ENCODE measurements at regions not wholly inside any gene's neighbourhood (a gene's known extent, or its start where the extent isn't known, plus 50 kb on each side); places are given as distances from the start of the nearest gene placed in this dataset.

DNA sequence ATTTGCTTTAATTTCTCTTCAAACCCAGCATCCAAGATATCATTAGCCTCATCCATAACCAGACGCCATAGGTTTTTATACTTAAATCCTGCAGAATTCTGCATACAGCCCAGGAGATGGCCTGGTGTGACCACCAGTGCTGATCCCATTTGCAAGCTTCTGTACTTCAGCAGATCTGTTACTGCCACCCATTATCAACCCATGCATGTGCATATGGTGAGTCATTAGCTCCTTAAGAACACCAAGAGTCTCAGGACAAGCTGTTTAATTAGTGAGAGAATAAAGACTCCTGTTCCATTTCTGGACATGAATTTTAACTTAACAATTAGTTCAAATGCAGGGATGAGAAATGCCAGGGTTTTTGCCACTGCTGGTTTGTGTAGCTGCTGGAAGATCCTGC lies 110.7 kb upstream of the TANK start:
- H3K4me3 ChIP-seq = no peak overlapping the region
- DNase-seq (ENCODE audit: low spot score) = no peak
- peaks cover 10% of the 10 kb centered on the region; the same call in 1 of the 2 replicates for H3K9me2 ChIP-seq (ENCODE audit: insufficient read depth)
- no peak overlapping the region for H3K27ac ChIP-seq (ENCODE audit: low read depth)
- no peaks in the 10 kb centered on the region for H3K27me3 ChIP-seq (ENCODE audit: insufficient read depth)
- Mint-ChIP-seq H3K4me1 (peaks cover 28% of the 10 kb centered on the region), H3K27me3 (ENCODE audit: insufficient read depth, low read depth, poor library complexity) (no peaks in the 10 kb centered on the region), H3K9me3 (no peaks in the 10 kb centered on the region), H3K36me3 (ENCODE audit: low read depth) (no peaks in the 10 kb centered on the region), H3K4me3 (no peak overlapping the region), H3K27ac (no peak overlapping the region)
- peak overlapping the region; percentile 55 for H3K4me2 ChIP-seq
- no peaks in the 10 kb centered on the region for H3K79me2 ChIP-seq (replicated peaks; ENCODE audit: insufficient read depth)
- H4K20me1 ChIP-seq (replicated peaks; ENCODE audit: insufficient read depth) = no peaks in the 10 kb centered on the region
- H3K36me3 ChIP-seq (ENCODE audit: insufficient read depth) = no peaks in the 10 kb centered on the region
- H3K4me1 ChIP-seq (ENCODE audit: insufficient read depth) = peaks cover 34% of the 10 kb centered on the region
- no peak for TF ChIP-seq ZNF331 (CRISPR knock-in tag; IDR thresholded peaks at IDR 0.05; ENCODE audit: low read depth)
- TF ChIP-seq, protein P1, sequence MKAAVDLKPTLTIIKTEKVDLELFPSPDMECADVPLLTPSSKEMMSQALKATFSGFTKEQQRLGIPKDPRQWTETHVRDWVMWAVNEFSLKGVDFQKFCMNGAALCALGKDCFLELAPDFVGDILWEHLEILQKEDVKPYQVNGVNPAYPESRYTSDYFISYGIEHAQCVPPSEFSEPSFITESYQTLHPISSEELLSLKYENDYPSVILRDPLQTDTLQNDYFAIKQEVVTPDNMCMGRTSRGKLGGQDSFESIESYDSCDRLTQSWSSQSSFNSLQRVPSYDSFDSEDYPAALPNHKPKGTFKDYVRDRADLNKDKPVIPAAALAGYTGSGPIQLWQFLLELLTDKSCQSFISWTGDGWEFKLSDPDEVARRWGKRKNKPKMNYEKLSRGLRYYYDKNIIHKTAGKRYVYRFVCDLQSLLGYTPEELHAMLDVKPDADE (IDR thresholded peaks at IDR 0.05) = no peak
- TF ChIP-seq STAT1 (IDR thresholded peaks at IDR 0.05; ENCODE audit: unreplicated experiment) = no peak
- no peak for TF ChIP-seq JUNB (IDR thresholded peaks at IDR 0.05; ENCODE audit: unreplicated experiment)
- TF ChIP-seq, protein P2, sequence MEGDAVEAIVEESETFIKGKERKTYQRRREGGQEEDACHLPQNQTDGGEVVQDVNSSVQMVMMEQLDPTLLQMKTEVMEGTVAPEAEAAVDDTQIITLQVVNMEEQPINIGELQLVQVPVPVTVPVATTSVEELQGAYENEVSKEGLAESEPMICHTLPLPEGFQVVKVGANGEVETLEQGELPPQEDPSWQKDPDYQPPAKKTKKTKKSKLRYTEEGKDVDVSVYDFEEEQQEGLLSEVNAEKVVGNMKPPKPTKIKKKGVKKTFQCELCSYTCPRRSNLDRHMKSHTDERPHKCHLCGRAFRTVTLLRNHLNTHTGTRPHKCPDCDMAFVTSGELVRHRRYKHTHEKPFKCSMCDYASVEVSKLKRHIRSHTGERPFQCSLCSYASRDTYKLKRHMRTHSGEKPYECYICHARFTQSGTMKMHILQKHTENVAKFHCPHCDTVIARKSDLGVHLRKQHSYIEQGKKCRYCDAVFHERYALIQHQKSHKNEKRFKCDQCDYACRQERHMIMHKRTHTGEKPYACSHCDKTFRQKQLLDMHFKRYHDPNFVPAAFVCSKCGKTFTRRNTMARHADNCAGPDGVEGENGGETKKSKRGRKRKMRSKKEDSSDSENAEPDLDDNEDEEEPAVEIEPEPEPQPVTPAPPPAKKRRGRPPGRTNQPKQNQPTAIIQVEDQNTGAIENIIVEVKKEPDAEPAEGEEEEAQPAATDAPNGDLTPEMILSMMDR (conservative IDR thresholded peaks at IDR 0.05; ENCODE audit: low read depth in 2 of 2) = no peak
- TF ChIP-seq EZH2 (IDR thresholded peaks at IDR 0.05; ENCODE audit: low read depth, unreplicated experiment) = no peak
- TF ChIP-seq, protein P3, sequence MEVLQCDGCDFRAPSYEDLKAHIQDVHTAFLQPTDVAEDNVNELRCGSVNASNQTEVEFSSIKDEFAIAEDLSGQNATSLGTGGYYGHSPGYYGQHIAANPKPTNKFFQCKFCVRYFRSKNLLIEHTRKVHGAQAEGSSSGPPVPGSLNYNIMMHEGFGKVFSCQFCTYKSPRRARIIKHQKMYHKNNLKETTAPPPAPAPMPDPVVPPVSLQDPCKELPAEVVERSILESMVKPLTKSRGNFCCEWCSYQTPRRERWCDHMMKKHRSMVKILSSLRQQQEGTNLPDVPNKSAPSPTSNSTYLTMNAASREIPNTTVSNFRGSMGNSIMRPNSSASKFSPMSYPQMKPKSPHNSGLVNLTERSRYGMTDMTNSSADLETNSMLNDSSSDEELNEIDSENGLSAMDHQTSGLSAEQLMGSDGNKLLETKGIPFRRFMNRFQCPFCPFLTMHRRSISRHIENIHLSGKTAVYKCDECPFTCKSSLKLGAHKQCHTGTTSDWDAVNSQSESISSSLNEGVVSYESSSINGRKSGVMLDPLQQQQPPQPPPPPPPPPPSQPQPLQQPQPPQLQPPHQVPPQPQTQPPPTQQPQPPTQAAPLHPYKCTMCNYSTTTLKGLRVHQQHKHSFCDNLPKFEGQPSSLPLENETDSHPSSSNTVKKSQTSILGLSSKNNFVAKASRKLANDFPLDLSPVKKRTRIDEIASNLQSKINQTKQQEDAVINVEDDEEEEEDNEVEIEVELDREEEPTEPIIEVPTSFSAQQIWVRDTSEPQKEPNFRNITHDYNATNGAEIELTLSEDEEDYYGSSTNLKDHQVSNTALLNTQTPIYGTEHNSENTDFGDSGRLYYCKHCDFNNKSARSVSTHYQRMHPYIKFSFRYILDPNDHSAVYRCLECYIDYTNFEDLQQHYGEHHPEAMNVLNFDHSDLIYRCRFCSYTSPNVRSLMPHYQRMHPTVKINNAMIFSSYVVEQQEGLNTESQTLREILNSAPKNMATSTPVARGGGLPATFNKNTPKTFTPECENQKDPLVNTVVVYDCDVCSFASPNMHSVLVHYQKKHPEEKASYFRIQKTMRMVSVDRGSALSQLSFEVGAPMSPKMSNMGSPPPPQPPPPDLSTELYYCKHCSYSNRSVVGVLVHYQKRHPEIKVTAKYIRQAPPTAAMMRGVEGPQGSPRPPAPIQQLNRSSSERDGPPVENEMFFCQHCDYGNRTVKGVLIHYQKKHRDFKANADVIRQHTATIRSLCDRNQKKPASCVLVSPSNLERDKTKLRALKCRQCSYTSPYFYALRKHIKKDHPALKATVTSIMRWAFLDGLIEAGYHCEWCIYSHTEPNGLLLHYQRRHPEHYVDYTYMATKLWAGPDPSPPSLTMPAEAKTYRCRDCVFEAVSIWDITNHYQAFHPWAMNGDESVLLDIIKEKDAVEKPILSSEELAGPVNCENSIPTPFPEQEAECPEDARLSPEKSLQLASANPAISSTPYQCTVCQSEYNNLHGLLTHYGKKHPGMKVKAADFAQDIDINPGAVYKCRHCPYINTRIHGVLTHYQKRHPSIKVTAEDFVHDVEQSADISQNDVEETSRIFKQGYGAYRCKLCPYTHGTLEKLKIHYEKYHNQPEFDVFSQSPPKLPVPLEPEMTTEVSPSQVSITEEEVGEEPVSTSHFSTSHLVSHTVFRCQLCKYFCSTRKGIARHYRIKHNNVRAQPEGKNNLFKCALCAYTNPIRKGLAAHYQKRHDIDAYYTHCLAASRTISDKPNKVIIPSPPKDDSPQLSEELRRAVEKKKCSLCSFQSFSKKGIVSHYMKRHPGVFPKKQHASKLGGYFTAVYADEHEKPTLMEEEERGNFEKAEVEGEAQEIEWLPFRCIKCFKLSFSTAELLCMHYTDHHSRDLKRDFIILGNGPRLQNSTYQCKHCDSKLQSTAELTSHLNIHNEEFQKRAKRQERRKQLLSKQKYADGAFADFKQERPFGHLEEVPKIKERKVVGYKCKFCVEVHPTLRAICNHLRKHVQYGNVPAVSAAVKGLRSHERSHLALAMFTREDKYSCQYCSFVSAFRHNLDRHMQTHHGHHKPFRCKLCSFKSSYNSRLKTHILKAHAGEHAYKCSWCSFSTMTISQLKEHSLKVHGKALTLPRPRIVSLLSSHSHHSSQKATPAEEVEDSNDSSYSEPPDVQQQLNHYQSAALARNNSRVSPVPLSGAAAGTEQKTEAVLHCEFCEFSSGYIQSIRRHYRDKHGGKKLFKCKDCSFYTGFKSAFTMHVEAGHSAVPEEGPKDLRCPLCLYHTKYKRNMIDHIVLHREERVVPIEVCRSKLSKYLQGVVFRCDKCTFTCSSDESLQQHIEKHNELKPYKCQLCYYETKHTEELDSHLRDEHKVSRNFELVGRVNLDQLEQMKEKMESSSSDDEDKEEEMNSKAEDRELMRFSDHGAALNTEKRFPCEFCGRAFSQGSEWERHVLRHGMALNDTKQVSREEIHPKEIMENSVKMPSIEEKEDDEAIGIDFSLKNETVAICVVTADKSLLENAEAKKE (CRISPR knock-in tag; IDR thresholded peaks at IDR 0.05) = no peak
- TF ChIP-seq, protein P4, sequence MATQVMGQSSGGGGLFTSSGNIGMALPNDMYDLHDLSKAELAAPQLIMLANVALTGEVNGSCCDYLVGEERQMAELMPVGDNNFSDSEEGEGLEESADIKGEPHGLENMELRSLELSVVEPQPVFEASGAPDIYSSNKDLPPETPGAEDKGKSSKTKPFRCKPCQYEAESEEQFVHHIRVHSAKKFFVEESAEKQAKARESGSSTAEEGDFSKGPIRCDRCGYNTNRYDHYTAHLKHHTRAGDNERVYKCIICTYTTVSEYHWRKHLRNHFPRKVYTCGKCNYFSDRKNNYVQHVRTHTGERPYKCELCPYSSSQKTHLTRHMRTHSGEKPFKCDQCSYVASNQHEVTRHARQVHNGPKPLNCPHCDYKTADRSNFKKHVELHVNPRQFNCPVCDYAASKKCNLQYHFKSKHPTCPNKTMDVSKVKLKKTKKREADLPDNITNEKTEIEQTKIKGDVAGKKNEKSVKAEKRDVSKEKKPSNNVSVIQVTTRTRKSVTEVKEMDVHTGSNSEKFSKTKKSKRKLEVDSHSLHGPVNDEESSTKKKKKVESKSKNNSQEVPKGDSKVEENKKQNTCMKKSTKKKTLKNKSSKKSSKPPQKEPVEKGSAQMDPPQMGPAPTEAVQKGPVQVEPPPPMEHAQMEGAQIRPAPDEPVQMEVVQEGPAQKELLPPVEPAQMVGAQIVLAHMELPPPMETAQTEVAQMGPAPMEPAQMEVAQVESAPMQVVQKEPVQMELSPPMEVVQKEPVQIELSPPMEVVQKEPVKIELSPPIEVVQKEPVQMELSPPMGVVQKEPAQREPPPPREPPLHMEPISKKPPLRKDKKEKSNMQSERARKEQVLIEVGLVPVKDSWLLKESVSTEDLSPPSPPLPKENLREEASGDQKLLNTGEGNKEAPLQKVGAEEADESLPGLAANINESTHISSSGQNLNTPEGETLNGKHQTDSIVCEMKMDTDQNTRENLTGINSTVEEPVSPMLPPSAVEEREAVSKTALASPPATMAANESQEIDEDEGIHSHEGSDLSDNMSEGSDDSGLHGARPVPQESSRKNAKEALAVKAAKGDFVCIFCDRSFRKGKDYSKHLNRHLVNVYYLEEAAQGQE (IDR thresholded peaks at IDR 0.05; ENCODE audit: unreplicated experiment) = no peak
- no peak for TF ChIP-seq POLR2AphosphoS5 (IDR thresholded peaks at IDR 0.05; ENCODE audit: low read depth)
- TF ChIP-seq NANOG (IDR thresholded peaks at IDR 0.05; ENCODE audit: borderline replicate concordance) = no peak
- TF ChIP-seq CREB1 (CRISPR knock-in tag; IDR thresholded peaks at IDR 0.05; ENCODE audit: low read depth) = no peak
- TF ChIP-seq EZH2phosphoT487 (IDR thresholded peaks at IDR 0.05; ENCODE audit: unreplicated experiment) = no peak
- TF ChIP-seq ZNF114 (CRISPR knock-in tag; IDR thresholded peaks at IDR 0.05) = no peak
- H2AFZ ChIP-seq = no peak overlapping the region
- ATAC-seq = no peak
- H3F3A ChIP-seq (replicated peaks; ENCODE audit: low read depth) = no peaks in the 10 kb centered on the region
